HG02763 (cell line): ENCODE measurements at regions not wholly inside any gene's neighbourhood (a gene's known extent, or its start where the extent isn't known, plus 50 kb on each side); places are given as distances from the start of the nearest gene placed in this dataset.
"Not testable (repeated sequence)": the region's sequence is repeated elsewhere in the genome, so short reads cannot be mapped to it uniquely, and the experiment has no call there.

ENCODE experiments used
- ATAC-seq: cut with Tn5 transposase; IDR thresholded peaks from one replicate; pipeline ENCODE4 v1.9.1; 2021; ENCODE audit warnings: mild to moderate bottlenecking, moderate library complexity; ENCODE audit not compliant: unreplicated experiment

- ATAC-seq, result no peak
Measured at GRCh38 chr10:109426987-109427386, 496.3 kb downstream of the XPNPEP1 start.

GRCh38 chr10:109418795-109419194 lies 504.5 kb downstream of the XPNPEP1 start:
- no peak for ATAC-seq

- no peak for ATAC-seq
Measured at GRCh38 chr10:109417803-109418202, 505.5 kb downstream of the XPNPEP1 start.

- ATAC-seq, result no peak
Measured at GRCh38 chr10:109412353-109412752, 511.0 kb downstream of the XPNPEP1 start.

GRCh38 chr10:109411917-109412316 lies 511.4 kb downstream of the XPNPEP1 start:
- ATAC-seq, result no peak

GRCh38 chr10:109405338-109405737 lies 518.0 kb downstream of the XPNPEP1 start:
- no peak for ATAC-seq

GRCh38 chr10:109403551-109403950 lies 519.8 kb downstream of the XPNPEP1 start:
- ATAC-seq, result no peak

- ATAC-seq, result no peak
Measured at GRCh38 chr10:109393425-109393824, 529.9 kb downstream of the XPNPEP1 start.

GRCh38 chr10:109386921-109387320 lies 536.4 kb downstream of the XPNPEP1 start:
- no peak for ATAC-seq

- ATAC-seq, result no peak
Measured at GRCh38 chr10:109386101-109386500, 537.2 kb downstream of the XPNPEP1 start.

GRCh38 chr10:109379186-109379585 lies 544.1 kb downstream of the XPNPEP1 start:
- ATAC-seq, result no peak

GRCh38 chr10:109374215-109374614 lies 549.1 kb downstream of the XPNPEP1 start:
- no peak for ATAC-seq

GRCh38 chr10:109359316-109359715 lies 564.0 kb downstream of the XPNPEP1 start:
- ATAC-seq, result no peak

- ATAC-seq, result no peak
Measured at GRCh38 chr10:109358325-109358724, 565.0 kb downstream of the XPNPEP1 start.

- ATAC-seq, result no peak
Measured at GRCh38 chr10:109348324-109348723, 575.0 kb downstream of the XPNPEP1 start.

- no peak for ATAC-seq
Measured at GRCh38 chr10:109343293-109343692, 580.0 kb downstream of the XPNPEP1 start.

- no peak for ATAC-seq
Measured at GRCh38 chr10:109341986-109342385, 581.3 kb downstream of the XPNPEP1 start.

GRCh38 chr10:109328001-109328400 lies 595.3 kb downstream of the XPNPEP1 start:
- ATAC-seq, result no peak

- ATAC-seq, result no peak
Measured at GRCh38 chr10:109327266-109327665, 596.0 kb downstream of the XPNPEP1 start.

GRCh38 chr10:109324721-109325120 lies 598.6 kb downstream of the XPNPEP1 start:
- no peak for ATAC-seq

- ATAC-seq, result no peak
Measured at GRCh38 chr10:109317746-109318366, 605.5 kb downstream of the XPNPEP1 start.

- ATAC-seq, result not testable (repeated sequence)
Measured at GRCh38 chr10:109314016-109314415, 609.3 kb downstream of the XPNPEP1 start.

- ATAC-seq, result not testable (repeated sequence)
Measured at GRCh38 chr10:109312555-109312954, 610.8 kb downstream of the XPNPEP1 start.
